ENCODE measurements at regions not wholly inside any gene's neighbourhood (a gene's known extent, or its start where the extent isn't known, plus 50 kb on each side); places are given as distances from the start of the nearest gene placed in this dataset.

GRCh38 chr7:53542157-53542556 is 506.7 kb downstream of the POM121L12 start:
- Mint-ChIP-seq H3K27ac (no peak overlapping the region), H3K4me3 (no peak overlapping the region), H3K4me1 (no peaks in the 10 kb centered on the region), H3K27me3 (no peaks in the 10 kb centered on the region), H3K36me3 (no peaks in the 10 kb centered on the region), H3K9me3 (peaks cover 15 to 49% (median 24%) of the 10 kb centered on the region in 3 donors)
- DNase-seq: no peak
- Histone ChIP-seq H3K4me1 (ENCODE audit: control insufficient read depth in 1 of 2, extremely low read depth in 1 of 2, insufficient read depth in 2 of 2, low read length in 2 of 2) (no peaks in the 10 kb centered on the region), H3K27me3 (replicated peaks in 1 of 2; ENCODE audit: control insufficient read depth in 2 of 2, extremely low read depth in 1 of 2, insufficient read depth in 2 of 2, low read length in 1 of 2) (no peaks in the 10 kb centered on the region), H3K27ac (ENCODE audit: low read length) (no peak overlapping the region), H3K9me3 (no peaks in the 10 kb centered on the region), H3K36me3 (ENCODE audit: control insufficient read depth in 2 of 2, extremely low read depth in 1 of 2, insufficient read depth in 1 of 2, low read length in 1 of 2) (no peaks in the 10 kb centered on the region), H3K4me3 (ENCODE audit: control insufficient read depth in 1 of 2, extremely low read depth in 1 of 2, low read length in 1 of 2) (no peak overlapping the region)
- CTCF ChIA-PET: no interaction called here
- POLR2A ChIA-PET: no interaction called here
- 55% methylated on average over 2 of the region's 5 CpGs for WGBS (ENCODE audit: insufficient coverage)
- ATAC-seq (replicated peaks in 1 of 4): no peak
